MV-4-11 (cell line): ENCODE measurements at regions not wholly inside any gene's neighbourhood (a gene's known extent, or its start where the extent isn't known, plus 50 kb on each side); places are given as distances from the start of the nearest gene placed in this dataset.

ENCODE experiments used
- DNase-seq: peaks from one replicate; lab custom pipeline; 2025; lab: John Stamatoyannopoulos, UW

DNA sequence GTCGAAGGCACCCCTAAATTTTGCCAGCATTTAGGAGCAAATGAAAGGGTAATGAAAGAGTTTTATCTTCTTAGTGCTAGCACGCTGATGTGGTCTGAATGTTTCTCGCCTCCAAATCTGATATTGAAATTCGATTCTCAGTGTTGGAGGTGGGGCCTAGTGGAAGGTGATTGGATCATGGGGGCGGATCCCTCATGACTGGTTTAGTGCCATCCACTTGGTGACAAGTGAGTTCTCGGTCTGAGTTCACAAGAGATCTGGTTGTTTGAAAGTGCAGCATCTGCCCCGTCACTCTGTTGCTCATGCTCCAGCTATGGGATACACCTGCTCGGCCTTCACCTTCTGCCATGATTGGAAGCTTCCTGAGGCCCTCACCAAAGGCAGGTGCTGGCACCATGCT, 75.1 kb upstream of the ZBTB40 start:
- DNase-seq, result no peak

DNA sequence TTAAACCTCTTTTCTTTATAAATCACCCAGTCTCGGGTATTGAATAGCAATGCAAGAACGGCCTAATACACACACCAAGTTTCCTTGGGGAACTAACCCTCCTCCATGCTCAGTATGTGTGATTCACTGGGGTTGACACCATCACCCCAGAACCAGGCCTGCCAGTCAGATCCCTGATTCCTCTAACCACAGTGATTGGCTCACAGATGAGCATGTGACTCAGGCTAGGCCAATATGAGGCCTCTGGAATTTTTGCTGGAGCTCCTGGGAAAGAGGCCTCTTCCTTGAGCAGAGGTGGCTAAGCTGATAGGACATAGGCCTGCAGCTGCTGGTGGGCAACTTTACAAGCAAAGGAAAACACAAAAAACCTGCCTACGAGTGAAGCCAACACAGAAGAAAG, 74.7 kb upstream of the ZBTB40 start:
- no peak for DNase-seq

DNA sequence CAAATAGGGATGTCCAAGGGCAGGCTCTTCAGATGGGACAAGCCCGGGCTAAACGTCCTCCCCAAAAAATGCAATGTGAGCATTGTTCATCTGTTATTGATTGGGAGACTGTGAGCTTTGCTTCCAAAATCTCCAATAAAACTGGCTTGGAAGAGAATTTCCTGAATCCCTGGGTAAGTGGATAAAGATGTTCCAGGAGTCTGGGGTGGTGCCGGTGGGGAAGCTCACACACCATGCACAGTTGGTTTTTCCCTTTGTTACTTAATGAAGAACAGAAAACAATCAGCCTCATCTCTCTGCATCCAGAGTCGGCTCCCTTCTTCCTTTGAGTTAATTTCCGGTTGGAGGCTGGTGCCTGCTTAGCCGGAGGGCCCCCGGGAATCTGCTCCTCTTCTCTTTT, 72.1 kb upstream of the ZBTB40 start:
- DNase-seq, result no peak

GRCh38 chr1:22380024-22380785, 71.4 kb upstream of the ZBTB40 start:
- DNase-seq, result no peak

DNA sequence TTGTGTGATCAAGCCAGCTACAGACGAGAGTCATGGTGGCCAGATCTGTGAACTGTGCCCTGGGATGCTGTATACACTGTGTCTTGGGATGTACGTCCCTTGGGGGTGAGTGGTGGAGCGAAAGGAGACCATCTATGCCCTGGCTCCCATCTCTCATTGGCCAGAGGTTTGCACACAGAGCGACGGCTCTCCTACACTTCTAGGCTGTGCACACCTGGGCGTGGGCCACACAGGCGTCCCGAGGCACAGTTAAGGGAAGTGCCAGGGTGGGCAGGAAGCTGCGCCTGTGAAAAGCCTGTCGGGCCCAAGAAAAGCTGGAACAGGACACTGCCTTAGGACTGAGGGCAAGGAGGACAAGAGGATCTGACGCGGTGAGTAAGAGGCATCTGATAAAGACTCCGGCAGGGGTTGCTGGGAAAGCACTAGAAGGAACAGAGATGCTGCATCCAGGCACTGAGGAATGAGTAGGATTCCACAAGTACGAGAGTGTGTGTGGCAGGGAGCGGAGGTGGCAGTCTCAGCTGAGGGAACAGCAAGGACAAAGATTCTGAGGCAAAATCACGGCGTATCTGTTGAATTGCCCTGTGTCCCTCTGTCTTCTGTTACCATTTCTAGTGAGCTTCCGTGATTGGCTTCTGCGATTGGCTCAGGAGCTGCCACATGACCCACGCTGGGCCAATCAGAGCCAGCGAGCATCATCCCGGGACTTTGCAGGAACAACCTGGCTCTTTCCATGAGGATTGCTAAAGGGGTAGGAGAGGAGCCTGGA, 67.9 kb upstream of the ZBTB40 start:
- DNase-seq, result no peak

DNA sequence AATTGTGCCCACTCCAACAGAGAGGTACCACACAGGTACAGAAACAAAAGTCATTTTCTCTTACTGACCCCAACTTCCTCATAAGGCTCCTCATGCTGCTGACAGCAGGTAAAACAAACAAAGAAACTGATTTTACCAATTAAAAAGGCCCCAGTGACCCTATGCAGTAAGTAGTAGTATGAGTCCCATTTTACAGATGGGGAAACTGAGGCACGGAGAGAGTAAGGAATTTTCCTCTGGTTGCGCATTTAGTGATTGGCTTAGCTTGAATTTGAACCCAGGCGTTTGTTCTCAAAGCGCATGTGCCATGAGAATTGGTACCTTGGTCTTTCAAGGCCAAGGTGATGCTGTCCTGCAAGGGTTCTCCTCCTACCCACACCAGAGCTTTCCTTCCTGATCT, 66.1 kb upstream of the ZBTB40 start:
- no peak for DNase-seq

- no peak for DNase-seq
These were observed 64.9 kb upstream of the ZBTB40 start for GRCh38 chr1:22386774-22387173.

DNA sequence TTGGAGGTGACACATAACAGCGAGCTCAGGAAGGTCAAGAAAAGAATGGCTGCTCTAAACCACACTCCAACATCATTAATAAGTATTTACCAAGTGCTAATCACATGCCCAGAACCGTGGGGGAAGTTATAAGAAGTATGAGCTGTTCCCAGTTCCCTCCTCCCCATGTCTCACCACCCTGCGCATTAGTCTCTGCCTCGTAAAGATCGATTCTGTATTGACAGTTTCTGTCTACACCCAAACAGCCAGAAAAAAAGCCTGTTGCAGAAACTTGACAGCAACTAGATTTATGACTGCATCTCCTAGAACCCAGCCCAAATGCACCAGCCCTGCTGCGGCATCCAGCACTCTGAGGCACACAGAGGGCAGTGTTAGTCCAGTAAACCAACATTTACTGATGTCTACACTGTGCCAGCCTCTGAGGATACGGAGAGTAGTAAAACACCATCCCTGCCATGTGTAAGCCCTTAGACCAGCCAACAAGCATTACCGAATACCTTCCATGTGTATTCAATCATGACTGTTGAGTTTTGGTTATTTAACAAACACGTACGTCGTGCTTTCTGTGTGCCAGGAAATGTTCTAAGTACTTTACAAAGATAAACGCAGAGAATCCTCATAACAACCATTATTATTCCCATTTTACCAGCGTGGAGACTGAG, 63.6 kb upstream of the ZBTB40 start:
- no peak for DNase-seq

DNA sequence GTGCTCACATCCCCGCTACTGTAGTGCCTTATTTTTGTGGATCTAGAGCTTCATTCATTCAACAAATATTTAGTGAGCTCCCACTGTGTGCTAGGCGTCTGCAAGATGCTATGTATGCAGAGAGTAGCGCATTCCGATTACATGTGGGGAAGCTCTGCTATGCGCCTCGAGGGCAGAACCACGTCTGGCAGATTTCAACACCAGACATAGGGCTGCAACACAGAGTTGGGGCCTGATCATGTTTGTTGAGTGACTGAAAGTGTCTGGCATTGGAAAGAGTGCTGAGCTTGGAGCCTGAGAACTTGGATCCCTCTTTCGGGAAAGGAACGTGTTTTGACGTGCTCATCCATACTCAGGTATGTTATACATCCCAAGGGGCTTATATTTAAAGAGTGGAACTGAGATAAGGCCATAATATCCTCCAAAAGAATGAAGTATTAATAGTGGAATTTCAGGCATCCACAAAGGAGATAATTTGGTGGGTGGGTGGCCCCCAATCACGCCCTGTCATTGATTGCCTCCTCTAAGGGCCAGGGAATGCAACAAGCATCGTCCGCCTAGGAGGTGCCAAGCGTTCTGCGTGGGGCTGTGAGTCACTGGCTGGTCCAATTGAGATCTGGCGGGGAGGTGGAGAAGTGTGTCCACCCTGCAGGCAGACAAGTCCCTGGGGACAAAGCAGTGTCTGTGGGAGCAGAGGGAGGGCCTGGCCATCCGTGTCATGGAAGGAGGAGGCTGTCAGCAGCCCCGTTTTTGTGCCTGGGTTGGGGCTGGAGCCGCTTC, 62.8 kb upstream of the ZBTB40 start:
- no peak for DNase-seq

- DNase-seq, result no peak
These were observed 58.1 kb upstream of the ZBTB40 start for GRCh38 chr1:22393587-22393986.

DNA sequence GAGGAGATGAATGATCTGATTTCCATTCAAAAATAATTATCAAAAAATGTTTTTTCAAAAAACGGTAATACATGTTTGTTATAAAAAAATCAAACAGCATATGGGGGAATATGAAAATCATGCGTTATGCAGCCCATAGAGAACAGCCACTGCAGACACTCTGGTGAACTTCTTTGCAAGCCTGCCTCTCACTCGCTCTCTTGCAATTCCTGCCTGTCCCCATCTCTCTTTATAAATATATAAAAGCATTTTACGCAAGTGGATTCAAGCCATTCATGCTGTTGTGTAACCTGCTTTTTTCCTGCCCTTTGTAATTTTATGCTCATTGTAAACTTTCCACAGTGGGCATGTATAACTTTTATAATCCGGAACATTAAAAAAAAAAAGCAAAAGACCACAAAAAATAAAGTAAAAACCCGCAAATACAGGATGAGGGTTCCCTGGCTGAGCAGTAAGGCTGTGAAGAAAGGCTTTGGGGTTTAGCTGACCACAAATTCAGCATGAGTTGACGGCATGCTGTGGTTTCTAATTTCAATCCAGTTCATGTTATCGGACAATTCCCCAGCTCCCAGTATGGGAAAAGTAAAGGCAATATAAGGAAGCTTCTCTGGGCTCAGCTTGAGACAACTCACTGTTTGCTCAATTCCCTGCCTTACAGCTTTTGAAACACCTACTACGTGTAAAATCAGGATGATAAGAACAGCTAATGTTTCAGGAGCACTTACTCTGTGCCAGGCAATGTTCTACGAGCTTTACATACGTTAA, 52.8 kb upstream of the ZBTB40 start:
- peak; percentile 35 for DNase-seq

DNA sequence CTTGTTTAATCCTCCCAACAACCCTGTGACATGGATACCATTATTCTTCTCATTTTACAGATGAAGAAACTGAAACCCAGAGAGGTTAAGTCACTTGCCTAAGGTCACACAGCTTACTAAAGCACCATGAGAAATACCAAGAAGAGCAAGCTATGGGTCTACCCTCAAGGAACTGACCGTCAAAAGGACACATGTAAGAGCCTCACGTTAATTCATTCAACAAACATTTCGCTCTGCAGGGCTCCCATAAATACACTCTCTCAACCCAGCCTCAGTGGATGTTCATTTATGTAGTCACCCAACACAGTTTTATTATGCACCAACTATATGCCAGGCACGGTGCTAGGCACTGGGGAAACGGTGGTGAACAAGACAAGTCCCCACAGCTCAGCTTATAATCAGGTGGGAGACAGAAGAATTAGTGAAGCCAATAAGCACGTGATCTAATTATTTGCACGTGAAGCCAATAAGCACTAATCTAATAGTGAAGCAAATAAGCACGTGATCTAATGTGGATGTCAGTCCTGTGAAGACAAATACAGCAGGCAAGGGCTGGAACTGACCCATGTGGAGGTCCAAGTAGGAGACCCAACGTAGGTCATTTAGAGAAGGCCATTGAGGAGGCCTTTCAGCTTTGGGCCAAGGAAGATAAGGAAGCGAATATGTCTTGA, 52.1 kb upstream of the ZBTB40 start:
- DNase-seq, result no peak
